Middle frontal gyrus (tissue), 1 donor: ENCODE measurements at regions not wholly inside any gene's neighbourhood (a gene's known extent, or its start where the extent isn't known, plus 50 kb on each side); places are given as distances from the start of the nearest gene placed in this dataset.
"Not testable (repeated sequence)": the region's sequence is repeated elsewhere in the genome, so short reads cannot be mapped to it uniquely, and the experiment has no call there.

Source experiments
- DNase-seq: peaks from one replicate; pipeline ENCODE4 v3.0.0-alpha.2; 2015; ENCODE audit warnings: low spot score; ENCODE audit errors: extremely low spot score

- no peak for DNase-seq
These were observed 398.8 kb upstream of the SALL1 start for GRCh38 chr16:51549836-51550235.

- DNase-seq: no peak
These were observed 394.9 kb upstream of the SALL1 start for GRCh38 chr16:51545951-51546350.

GRCh38 chr16:51544851-51545467, 393.9 kb upstream of the SALL1 start:
- DNase-seq: no peak

GRCh38 chr16:51543971-51544370, 392.9 kb upstream of the SALL1 start:
- DNase-seq: no peak

GRCh38 chr16:51542981-51543815, 392.1 kb upstream of the SALL1 start:
- no peak for DNase-seq

GRCh38 chr16:51540259-51540658, 389.2 kb upstream of the SALL1 start:
- no peak for DNase-seq

- no peak for DNase-seq
These were observed 387.8 kb upstream of the SALL1 start for GRCh38 chr16:51538707-51539498.

GRCh38 chr16:51535591-51535990, 384.5 kb upstream of the SALL1 start:
- no peak for DNase-seq

GRCh38 chr16:51532551-51532950, 381.5 kb upstream of the SALL1 start:
- DNase-seq: no peak

GRCh38 chr16:51531271-51531670, 380.2 kb upstream of the SALL1 start:
- DNase-seq: no peak

GRCh38 chr16:51527349-51527748, 376.3 kb upstream of the SALL1 start:
- DNase-seq: no peak

GRCh38 chr16:51526621-51527020, 375.6 kb upstream of the SALL1 start:
- no peak for DNase-seq

- DNase-seq: no peak
These were observed 373.7 kb upstream of the SALL1 start for GRCh38 chr16:51524555-51525373.

GRCh38 chr16:51524070-51524469, 373.0 kb upstream of the SALL1 start:
- DNase-seq: no peak

GRCh38 chr16:51523400-51523799, 372.3 kb upstream of the SALL1 start:
- no peak for DNase-seq

GRCh38 chr16:51522902-51523301, 371.8 kb upstream of the SALL1 start:
- DNase-seq: no peak

- DNase-seq: not testable (repeated sequence)
These were observed 365.9 kb upstream of the SALL1 start for GRCh38 chr16:51516960-51517359.

- DNase-seq: no peak
These were observed 359.3 kb upstream of the SALL1 start for GRCh38 chr16:51510416-51510815.

GRCh38 chr16:51509336-51509735, 358.3 kb upstream of the SALL1 start:
- no peak for DNase-seq

GRCh38 chr16:51508490-51509212, 357.6 kb upstream of the SALL1 start:
- DNase-seq: no peak

GRCh38 chr16:51507286-51507685, 356.2 kb upstream of the SALL1 start:
- DNase-seq: no peak
